ENCODE measurements at regions not wholly inside any gene's neighbourhood (a gene's known extent, or its start where the extent isn't known, plus 50 kb on each side); places are given as distances from the start of the nearest gene placed in this dataset.
"Not testable (repeated sequence)": the region's sequence is repeated elsewhere in the genome, so short reads cannot be mapped to it uniquely, and the experiment has no call there.

- no peak for DNase-seq
- Histone ChIP-seq H3K9me3 (ENCODE audit: severe bottlenecking) (peaks cover 31% of the 10 kb centered on the region), H3K27me3 (ENCODE audit: insufficient read depth, low read depth, severe bottlenecking) (no peaks in the 10 kb centered on the region), H3K27ac (no peak overlapping the region), H3K36me3 (no peaks in the 10 kb centered on the region), H3K4me3 (ENCODE audit: low read depth, low read length) (no peak overlapping the region)
- no peak for TF ChIP-seq CTCF (IDR thresholded peaks at IDR 0.05; ENCODE audit: low read depth, low read length)
Measured at GRCh38 chr5:5741418-5741817, 318.9 kb downstream of the ICE1 start.

GRCh38 chr5:5739490-5739945 lies 317.0 kb downstream of the ICE1 start:
- Histone ChIP-seq H3K36me3 (no peaks in the 10 kb centered on the region), H3K27me3 (ENCODE audit: insufficient read depth, low read depth, severe bottlenecking) (no peaks in the 10 kb centered on the region), H3K27ac (no peak overlapping the region), H3K9me3 (ENCODE audit: severe bottlenecking) (peaks cover 20% of the 10 kb centered on the region), H3K4me3 (ENCODE audit: low read depth, low read length) (no peak overlapping the region)
- no peak for TF ChIP-seq CTCF (IDR thresholded peaks at IDR 0.05; ENCODE audit: low read depth, low read length)
- no peak for DNase-seq

GRCh38 chr5:5738797-5739489 lies 316.5 kb downstream of the ICE1 start:
- DNase-seq, result no peak
- H3K9me3 ChIP-seq (ENCODE audit: severe bottlenecking), result peaks cover 14% of the 10 kb centered on the region
- TF ChIP-seq CTCF (IDR thresholded peaks at IDR 0.05; ENCODE audit: low read depth, low read length), result no peak
- no peak overlapping the region for H3K4me3 ChIP-seq (ENCODE audit: low read depth, low read length)
- H3K36me3 ChIP-seq, result no peaks in the 10 kb centered on the region
- no peaks in the 10 kb centered on the region for H3K27me3 ChIP-seq (ENCODE audit: insufficient read depth, low read depth, severe bottlenecking)
- no peak overlapping the region for H3K27ac ChIP-seq

- DNase-seq, result no peak
- Histone ChIP-seq H3K27me3 (ENCODE audit: insufficient read depth, low read depth, severe bottlenecking) (no peaks in the 10 kb centered on the region), H3K27ac (no peak overlapping the region), H3K36me3 (no peaks in the 10 kb centered on the region), H3K9me3 (ENCODE audit: severe bottlenecking) (peaks cover 4% of the 10 kb centered on the region), H3K4me3 (ENCODE audit: low read depth, low read length) (no peak overlapping the region)
- no peak for TF ChIP-seq CTCF (IDR thresholded peaks at IDR 0.05; ENCODE audit: low read depth, low read length)
Measured at GRCh38 chr5:5736007-5736406, 313.5 kb downstream of the ICE1 start.

DNA sequence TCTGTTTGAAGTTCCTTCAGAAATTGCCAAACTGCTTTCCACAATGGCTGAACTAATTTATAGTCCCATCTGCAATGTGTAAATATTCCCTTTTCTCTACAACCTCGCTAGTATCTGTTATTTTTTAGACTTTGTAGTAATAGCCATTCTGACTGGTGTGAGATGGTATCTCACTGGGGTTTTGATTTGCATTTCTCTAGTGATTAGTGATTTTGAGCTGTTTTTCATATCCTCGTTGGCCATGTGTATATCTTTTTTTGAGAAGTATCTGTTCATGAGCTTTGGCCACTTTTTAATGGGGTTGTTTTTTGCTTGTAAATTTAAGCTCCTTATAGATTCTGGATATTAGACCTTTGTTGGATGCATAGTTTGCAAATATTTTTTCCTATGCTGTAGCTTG lies 310.6 kb downstream of the ICE1 start:
- not testable (repeated sequence) for H3K9me3 ChIP-seq (ENCODE audit: severe bottlenecking); H3K27ac ChIP-seq; H3K36me3 ChIP-seq; H3K27me3 ChIP-seq (ENCODE audit: insufficient read depth, low read depth, severe bottlenecking); DNase-seq; H3K4me3 ChIP-seq (ENCODE audit: low read depth, low read length)

- peak; percentile 34; the same call in 1 of the 2 replicates for TF ChIP-seq CTCF (IDR thresholded peaks at IDR 0.05; ENCODE audit: low read depth, low read length)
- Histone ChIP-seq H3K36me3 (no peaks in the 10 kb centered on the region), H3K27ac (no peak overlapping the region; the same call in 1 of the 2 replicates), H3K4me3 (ENCODE audit: low read depth, low read length) (no peak overlapping the region), H3K27me3 (ENCODE audit: insufficient read depth, low read depth, severe bottlenecking) (no peaks in the 10 kb centered on the region), H3K9me3 (ENCODE audit: severe bottlenecking) (peaks cover 2% of the 10 kb centered on the region)
- no peak for DNase-seq
Measured at GRCh38 chr5:5726401-5726800, 303.9 kb downstream of the ICE1 start.
